Mucosa of descending colon (tissue), 3 donors: ENCODE measurements at regions not wholly inside any gene's neighbourhood (a gene's known extent, or its start where the extent isn't known, plus 50 kb on each side); places are given as distances from the start of the nearest gene placed in this dataset.

Source experiments
- ATAC-seq: fragments of 200-7000 bp; cut with Tn5 transposase; one replicate; pipeline ENCODE4 v1.9.1; 2020; ENCODE audit warnings: mild to moderate bottlenecking, moderate library complexity
- DNase-seq, 3 donors: peaks; one replicate each; pipeline ENCODE4 v3.0.0-alpha.2; 2020
- H3K36me3 ChIP-seq: fragments of 200-600 bp; one replicate; pipeline ENCODE4 v1.8.0; 2021; ENCODE audit warnings: low read depth, mild to moderate bottlenecking
- H3K4me1 ChIP-seq: fragments of 200-600 bp; one replicate; pipeline ENCODE4 v1.8.0; 2021; ENCODE audit warnings: low read depth, mild to moderate bottlenecking
- H3K4me3 ChIP-seq: fragments of 200-600 bp; one replicate; pipeline ENCODE4 v1.8.0; 2021; ENCODE audit warnings: mild to moderate bottlenecking
- H3K9me3 ChIP-seq: fragments of 200-600 bp; one replicate; pipeline ENCODE4 v1.8.0; 2021; ENCODE audit warnings: mild to moderate bottlenecking
- CTCF ChIP-seq: fragments of 200-600 bp; IDR thresholded peaks from one replicate; pipeline ENCODE4 v1.8.0; 2022; ENCODE audit warnings: antibody characterized with exemption, mild to moderate bottlenecking
- intact Hi-C, 2 donors: fragments of 100-400 bp; cut with DNase I in 1 of 2; cut with micrococcal nuclease in 1 of 2; formaldehyde crosslinking; loops; one replicate each; pipeline versions ENCODE4 v1.11.0 to v1.11.1; 2022; cut with DNase I, micrococcal nuclease
- donor health status: DM: no; HTN: no; CAD: no; lungs with moderate emphysema.
- donor health status: DM: no; HTN: no; CAD: no.
- donor health status: DM: no; HTN: yes; CAD: no.

- intact Hi-C loops, result no loop called here
- DNase-seq (no peak), ATAC-seq (no peak)
- no peak for TF ChIP-seq CTCF
- Histone ChIP-seq H3K9me3 (no peaks in the 10 kb centered on the region), H3K4me3 (no peak overlapping the region), H3K4me1 (no peaks in the 10 kb centered on the region), H3K36me3 (no peaks in the 10 kb centered on the region)
Measured at GRCh38 chr2:15804691-15805090, 135.7 kb upstream of the MYCN start.

- H3K4me1 ChIP-seq, result no peaks in the 10 kb centered on the region
- H3K36me3 ChIP-seq, result no peaks in the 10 kb centered on the region
- no peaks in the 10 kb centered on the region for H3K9me3 ChIP-seq
- ATAC-seq, result no peak
- H3K4me3 ChIP-seq, result no peak overlapping the region
- intact Hi-C loops, result no loop called here
- DNase-seq, result no peak
- TF ChIP-seq CTCF, result no peak
Measured at GRCh38 chr2:15805206-15805605, 135.1 kb upstream of the MYCN start.

GRCh38 chr2:15805772-15806171 is 134.6 kb upstream of the MYCN start:
- TF ChIP-seq CTCF, result no peak
- DNase-seq, result no peak
- intact Hi-C loops, result no loop called here

GRCh38 chr2:15806801-15807417 is 133.4 kb upstream of the MYCN start:
- no peak for DNase-seq
- no peak for ATAC-seq
- H3K36me3 ChIP-seq, result no peaks in the 10 kb centered on the region
- no peak for TF ChIP-seq CTCF
- H3K9me3 ChIP-seq, result no peaks in the 10 kb centered on the region
- no peak overlapping the region for H3K4me3 ChIP-seq
- H3K4me1 ChIP-seq, result no peaks in the 10 kb centered on the region
- intact Hi-C loops, result no loop called here

More at GRCh38 chr2:15805772-15806171, 134.6 kb upstream of the MYCN start:
- ATAC-seq, result no peak
- H3K4me3 ChIP-seq, result no peak overlapping the region
- no peaks in the 10 kb centered on the region for H3K4me1 ChIP-seq
- no peaks in the 10 kb centered on the region for H3K36me3 ChIP-seq
- no peaks in the 10 kb centered on the region for H3K9me3 ChIP-seq

- no peaks in the 10 kb centered on the region for H3K9me3 ChIP-seq
- ATAC-seq, result no peak
- H3K36me3 ChIP-seq, result no peaks in the 10 kb centered on the region
- no peaks in the 10 kb centered on the region for H3K4me1 ChIP-seq
- no peak for TF ChIP-seq CTCF
- no peak for DNase-seq
- intact Hi-C loops, result no loop called here
- no peak overlapping the region for H3K4me3 ChIP-seq
Measured at GRCh38 chr2:15807418-15808203, 132.7 kb upstream of the MYCN start.
